ENCODE measurements at regions not wholly inside any gene's neighbourhood (a gene's known extent, or its start where the extent isn't known, plus 50 kb on each side); places are given as distances from the start of the nearest gene placed in this dataset.
A peak's percentile ranks its signal among the peaks of the same experiment; 100 is the strongest.

GRCh38 chr18:39620551-39621168, 2055.1 kb upstream of the CELF4 start:
- dilution Hi-C loops (cut with MboI; ENCODE audit: extremely low pct_ligation_motif_present, low sequenced_read_pairs) (no loop called here), intact Hi-C loops (cut with micrococcal nuclease) (no loop called here)
- Histone ChIP-seq H3K4me1 (ENCODE audit: control insufficient read depth, extremely low read depth, insufficient read depth, low read length) (peaks cover 5% of the 10 kb centered on the region), H3K9me1 (replicated peaks; ENCODE audit: control insufficient read depth, extremely low read depth, insufficient read depth, low read length) (no peaks in the 10 kb centered on the region), H3K79me2 (ENCODE audit: control insufficient read depth, insufficient read depth, low read length) (no peaks in the 10 kb centered on the region), H3K4me2 (ENCODE audit: insufficient read depth, low read length) (no peak overlapping the region), H3K9ac (replicated peaks; ENCODE audit: extremely low read depth, insufficient read depth, low read length) (no peak overlapping the region), H3K27me3 (ENCODE audit: control insufficient read depth in 2 of 2, insufficient read depth in 2 of 2, low read length in 2 of 2) (no peaks in the 10 kb centered on the region), H3K36me3 (ENCODE audit: control insufficient read depth in 2 of 2, extremely low read depth in 1 of 2, insufficient read depth in 2 of 2, low read length in 2 of 2) (no peaks in the 10 kb centered on the region), H2AFZ (ENCODE audit: low read depth, low read length) (no peak overlapping the region), H3K9me3 (replicated peaks; ENCODE audit: control insufficient read depth, insufficient read depth, low read length) (no peaks in the 10 kb centered on the region), H4K20me1 (replicated peaks; ENCODE audit: control insufficient read depth, extremely low read depth, insufficient read depth, low read length) (no peaks in the 10 kb centered on the region), H3K27ac (ENCODE audit: insufficient read depth, low read depth, low read length) (no peak overlapping the region), H3K4me3 (replicated peaks in 1 of 3; ENCODE audit: insufficient read depth in 1 of 3, low read depth in 1 of 3, low read length in 3 of 3) (no peak overlapping the region)
- FAIRE-seq (peak; percentile 26), DNase-seq (ENCODE audit: low read depth, low spot score) (no peak)
- POLR2A ChIA-PET, result no interaction called here
- TF ChIP-seq POLR2A (IDR thresholded peaks at IDR 0.05; ENCODE audit: low read depth, low read length) (no peak), JUN (IDR thresholded peaks at IDR 0.05; ENCODE audit: borderline replicate concordance, insufficient read depth, insufficient read length, low read depth) (no peak), POLR2AphosphoS5 (IDR thresholded peaks at IDR 0.05; ENCODE audit: insufficient read depth, low read depth, low read length) (no peak), CTCF (IDR thresholded peaks at IDR 0.05; ENCODE audit: extremely low read depth in 1 of 2, insufficient read depth in 1 of 2, low read depth in 1 of 2, low read length in 2 of 2) (no peak), MAX (IDR thresholded peaks at IDR 0.05; ENCODE audit: insufficient read depth, insufficient read length) (no peak), GATA2 (IDR thresholded peaks at IDR 0.05; ENCODE audit: insufficient read depth, insufficient read length, low read depth, low read length) (no peak), FOS (IDR thresholded peaks at IDR 0.05; ENCODE audit: borderline replicate concordance, insufficient read depth, low read length) (no peak), EZH2 (IDR thresholded peaks at IDR 0.05; ENCODE audit: borderline replicate concordance, low read depth, low read length, severe bottlenecking) (no peak), MYC (IDR thresholded peaks at IDR 0.05; ENCODE audit: low read depth, low read length) (no peak)
- BruUV-seq (replicated peaks), result no TSS peak
- CTCF ChIA-PET, result no interaction called here

All from endothelial cell of umbilical vein (primary cell).